ENCODE measurements at regions not wholly inside any gene's neighbourhood (a gene's known extent, or its start where the extent isn't known, plus 50 kb on each side); places are given as distances from the start of the nearest gene placed in this dataset.
"Not testable (repeated sequence)": the region's sequence is repeated elsewhere in the genome, so short reads cannot be mapped to it uniquely, and the experiment has no call there.

DNA sequence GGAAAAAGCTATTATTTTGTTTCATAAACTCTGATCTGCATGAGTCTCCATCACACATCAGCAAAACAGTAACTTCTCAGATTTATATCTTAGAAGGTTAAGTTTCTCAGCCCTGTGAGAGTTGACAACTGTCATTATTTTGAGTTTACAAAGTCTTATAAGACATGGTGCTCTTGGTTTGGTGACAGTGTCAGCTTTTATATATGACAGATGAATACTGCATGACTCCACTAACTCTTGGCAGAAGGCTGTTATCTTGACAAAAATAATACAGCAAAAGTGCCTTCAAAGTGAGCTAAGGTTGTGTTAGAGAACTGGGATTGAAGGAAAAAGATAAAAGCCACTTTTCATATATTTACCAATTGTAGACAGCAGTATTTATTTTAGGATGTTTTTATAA is 528.4 kb upstream of the SOX9 start:
- Histone ChIP-seq H3K36me3 (no peaks in the 10 kb centered on the region), H3K4me1 (no peaks in the 10 kb centered on the region), H3K27ac (replicated peaks) (no peak overlapping the region), H3K4me3 (no peak overlapping the region), H3K9me3 (replicated peaks) (no peaks in the 10 kb centered on the region), H3K27me3 (ENCODE audit: low read depth) (no peaks in the 10 kb centered on the region)
- no peak for DNase-seq
- TF ChIP-seq CTCF (IDR thresholded peaks at IDR 0.05; ENCODE audit: borderline replicate concordance): no peak
- intact Hi-C loops (cut with micrococcal nuclease): loop anchor here (10.0 kb wide), 1 partner anchor 62 kb away; no protein-coding TSS in a partner anchor

DNA sequence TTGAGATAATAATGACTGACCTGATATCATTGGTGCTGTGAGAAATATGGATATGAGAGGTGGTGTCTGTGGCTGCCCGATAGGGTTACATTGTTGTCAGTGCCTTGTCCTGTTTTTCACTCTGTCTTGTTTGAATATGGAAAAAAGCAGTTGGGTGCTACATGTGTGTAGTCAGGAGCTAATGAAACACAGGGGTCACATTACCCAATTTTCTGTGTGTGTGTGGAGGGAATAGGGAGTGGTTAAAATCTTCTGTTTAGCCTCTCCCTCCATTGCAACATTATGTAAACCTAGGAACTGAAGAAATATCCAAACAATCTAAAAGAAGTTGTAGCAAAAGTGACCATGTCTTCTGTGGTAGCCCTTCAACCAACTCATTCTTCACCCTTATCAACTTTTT is 527.7 kb upstream of the SOX9 start:
- Histone ChIP-seq H3K9me3 (replicated peaks) (no peaks in the 10 kb centered on the region), H3K36me3 (no peaks in the 10 kb centered on the region), H3K27me3 (ENCODE audit: low read depth) (no peaks in the 10 kb centered on the region), H3K4me3 (no peak overlapping the region), H3K27ac (replicated peaks) (no peak overlapping the region), H3K4me1 (no peaks in the 10 kb centered on the region)
- intact Hi-C loops (cut with micrococcal nuclease): loop anchor here (10.0 kb wide), 1 partner anchor 62 kb away; no protein-coding TSS in a partner anchor
- DNase-seq: no peak
- no peak for TF ChIP-seq CTCF (IDR thresholded peaks at IDR 0.05; ENCODE audit: borderline replicate concordance)

DNA sequence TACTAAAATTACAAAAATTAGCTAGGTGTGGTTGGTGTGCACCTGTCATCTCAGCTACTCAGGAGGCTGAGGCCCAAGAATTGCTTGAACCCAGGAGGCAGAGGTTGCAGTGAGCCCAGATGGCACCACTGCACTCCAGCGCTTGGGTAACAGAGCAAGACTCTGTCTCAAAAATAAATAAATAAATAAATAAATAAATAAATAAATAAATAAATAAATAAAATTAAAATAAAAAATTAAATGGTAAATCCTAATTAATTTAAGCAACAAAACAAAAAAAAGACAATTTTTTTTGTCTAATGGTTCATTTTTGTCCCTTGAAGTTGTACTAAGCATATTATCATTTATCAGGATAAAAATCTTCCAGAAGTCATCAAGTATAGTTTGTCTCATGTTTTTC is 521.2 kb upstream of the SOX9 start:
- H3K27ac ChIP-seq (replicated peaks); DNase-seq; H3K36me3 ChIP-seq; H3K4me3 ChIP-seq; H3K27me3 ChIP-seq (ENCODE audit: low read depth); H3K4me1 ChIP-seq: not testable (repeated sequence)
- intact Hi-C loops (cut with micrococcal nuclease): loop anchor here (10.0 kb wide), 1 partner anchor 55 kb away; no protein-coding TSS in a partner anchor
- peaks cover 15% of the 10 kb centered on the region for H3K9me3 ChIP-seq (replicated peaks)

- H3K9me3 ChIP-seq (replicated peaks): peaks cover 20% of the 10 kb centered on the region
- TF ChIP-seq CTCF (IDR thresholded peaks at IDR 0.05; ENCODE audit: borderline replicate concordance): no peak
- no peak overlapping the region for H3K27ac ChIP-seq (replicated peaks)
- no peaks in the 10 kb centered on the region for H3K4me1 ChIP-seq
- H3K4me3 ChIP-seq: no peak overlapping the region
- intact Hi-C loops (cut with micrococcal nuclease): no loop called here
- no peaks in the 10 kb centered on the region for H3K27me3 ChIP-seq (ENCODE audit: low read depth)
- no peak for DNase-seq
- H3K36me3 ChIP-seq: no peaks in the 10 kb centered on the region
These were observed 520.6 kb upstream of the SOX9 start for GRCh38 chr17:71600137-71600789.

- Histone ChIP-seq H3K4me3 (no peak overlapping the region), H3K9me3 (replicated peaks) (peaks cover 35% of the 10 kb centered on the region), H3K27ac (replicated peaks) (no peak overlapping the region), H3K27me3 (ENCODE audit: low read depth) (no peaks in the 10 kb centered on the region), H3K36me3 (no peaks in the 10 kb centered on the region), H3K4me1 (no peaks in the 10 kb centered on the region)
- DNase-seq: no peak
- TF ChIP-seq CTCF (IDR thresholded peaks at IDR 0.05; ENCODE audit: borderline replicate concordance): no peak
- intact Hi-C loops (cut with micrococcal nuclease): no loop called here
These were observed 518.8 kb upstream of the SOX9 start for GRCh38 chr17:71601894-71602504.

DNA sequence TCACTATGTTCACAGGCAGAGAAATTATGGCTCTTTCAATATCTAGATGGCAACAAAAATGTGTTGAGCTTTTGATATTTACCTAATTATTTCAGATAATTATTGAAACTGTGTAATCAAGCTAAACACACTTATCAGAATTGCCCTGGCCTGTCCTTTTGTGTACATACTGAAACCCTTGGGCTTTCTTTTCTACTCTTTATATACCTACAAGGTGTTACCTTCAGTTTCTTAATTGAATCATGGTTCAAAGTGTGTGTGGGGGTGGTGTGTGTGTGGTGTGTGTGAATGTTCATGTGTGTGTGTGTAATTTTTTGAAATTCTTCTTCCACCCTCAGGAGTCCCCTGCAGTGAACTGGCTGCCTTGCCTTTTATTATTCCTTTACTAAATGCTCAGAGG is 506.8 kb upstream of the SOX9 start:
- Histone ChIP-seq H3K9me3 (replicated peaks) (peaks cover 29% of the 10 kb centered on the region), H3K27ac (replicated peaks) (no peak overlapping the region), H3K4me1 (no peaks in the 10 kb centered on the region), H3K27me3 (ENCODE audit: low read depth) (no peaks in the 10 kb centered on the region), H3K36me3 (no peaks in the 10 kb centered on the region), H3K4me3 (no peak overlapping the region)
- intact Hi-C loops (cut with micrococcal nuclease): no loop called here
- DNase-seq: no peak
- no peak for TF ChIP-seq CTCF (IDR thresholded peaks at IDR 0.05; ENCODE audit: borderline replicate concordance)
